Trophoblast cell (in vitro differentiated cells and primary cell): ENCODE measurements at regions not wholly inside any gene's neighbourhood (a gene's known extent, or its start where the extent isn't known, plus 50 kb on each side); places are given as distances from the start of the nearest gene placed in this dataset.

ENCODE experiments used
- DNase-seq, 2 donors: peaks; one replicate each; pipeline ENCODE4 v3.0.0-alpha.2; 2016
- H2AFZ ChIP-seq: 2 replicates; pipeline ENCODE4 v1.6.1; 2013; ENCODE audit warnings: low read length, moderate library complexity, mild to moderate bottlenecking; ENCODE audit not compliant: insufficient read depth, poor library complexity
- H2AK5ac ChIP-seq: 2 replicates; pipeline ENCODE4 v1.6.1; 2013; ENCODE audit warnings: mild to moderate bottlenecking, low read length
- H2BK120ac ChIP-seq: 2 replicates; pipeline ENCODE4 v1.6.1; 2013; ENCODE audit warnings: low read length, mild to moderate bottlenecking, moderate library complexity; ENCODE audit not compliant: insufficient read depth, poor library complexity
- H2BK12ac ChIP-seq: 2 replicates; pipeline ENCODE4 v1.6.1; 2013; ENCODE audit warnings: mild to moderate bottlenecking, low read length, moderate library complexity
- H2BK5ac ChIP-seq: 2 replicates; pipeline ENCODE4 v1.6.1; 2013; ENCODE audit warnings: low read length, low read depth, moderate library complexity, mild to moderate bottlenecking; ENCODE audit not compliant: poor library complexity
- H3K14ac ChIP-seq: 2 replicates; pipeline ENCODE4 v1.6.1; 2013; ENCODE audit warnings: mild to moderate bottlenecking, low read length
- H3K18ac ChIP-seq: 2 replicates; pipeline ENCODE4 v1.6.1; 2013; ENCODE audit warnings: mild to moderate bottlenecking, low read length
- H3K23ac ChIP-seq: 2 replicates; pipeline ENCODE4 v1.6.1; 2013; ENCODE audit warnings: low read length
- H3K27ac ChIP-seq: 2 replicates; pipeline ENCODE4 v1.5.1; 2013; ENCODE audit warnings: low read depth, mild to moderate bottlenecking, inconsistent platforms, low read length, moderate library complexity
- H3K27me3 ChIP-seq: 2 replicates; pipeline ENCODE4 v1.6.1; 2013; ENCODE audit warnings: inconsistent platforms, mild to moderate bottlenecking, low read length, moderate library complexity; ENCODE audit not compliant: insufficient read depth
- H3K36me3 ChIP-seq, 2 experiments: 1 replicate in 1 of 2; 2 replicates in 1 of 2; pipeline ENCODE4 v1.6.1; 2013; ENCODE audit warnings: low read length in 2 of 2, mild to moderate bottlenecking in 2 of 2, moderate library complexity in 1 of 2; ENCODE audit not compliant: insufficient read depth in 2 of 2, control insufficient read depth in 1 of 2
- H3K4ac ChIP-seq: 2 replicates; pipeline ENCODE4 v1.6.1; 2013; ENCODE audit warnings: low read depth, mild to moderate bottlenecking, low read length, moderate library complexity
- H3K4me1 ChIP-seq, 2 experiments: 1 replicate in 1 of 2; 2 replicates in 1 of 2; pipeline ENCODE4 v1.6.1; 2013; ENCODE audit warnings: low read length in 2 of 2, mild to moderate bottlenecking in 2 of 2, moderate library complexity in 1 of 2; ENCODE audit not compliant: insufficient read depth in 2 of 2, control insufficient read depth in 1 of 2
- H3K4me2 ChIP-seq: 2 replicates; pipeline ENCODE4 v1.6.1; 2013; ENCODE audit warnings: inconsistent platforms, mild to moderate bottlenecking, low read length, moderate library complexity
- H3K4me3 ChIP-seq: 2 replicates; pipeline ENCODE4 v1.5.1; 2013; ENCODE audit warnings: mild to moderate bottlenecking, low read depth, low read length, inconsistent platforms
- H3K79me1 ChIP-seq: one replicate; pipeline ENCODE4 v1.6.1; 2013; ENCODE audit warnings: low read length
- H3K79me2 ChIP-seq: 2 replicates; pipeline ENCODE4 v1.6.1; 2013; ENCODE audit warnings: low read length, mild to moderate bottlenecking; ENCODE audit not compliant: control insufficient read depth, insufficient read depth, poor library complexity
- H3K9ac ChIP-seq: 2 replicates; pipeline ENCODE4 v1.6.1; 2013; ENCODE audit warnings: mild to moderate bottlenecking, low read length
- H3K9me3 ChIP-seq: 2 replicates; pipeline ENCODE4 v1.6.1; 2013; ENCODE audit warnings: low read depth, mild to moderate bottlenecking, control low read depth, inconsistent platforms, low read length; ENCODE audit not compliant: insufficient read depth
- H4K12ac ChIP-seq: 2 replicates; pipeline ENCODE4 v1.6.1; 2013; ENCODE audit warnings: low read depth, mild to moderate bottlenecking, low read length, moderate library complexity
- H4K8ac ChIP-seq: 2 replicates; pipeline ENCODE4 v1.6.1; 2013; ENCODE audit warnings: low read depth, mild to moderate bottlenecking, low read length, moderate library complexity
- H4K91ac ChIP-seq: one replicate; pipeline ENCODE4 v1.6.1; 2013; ENCODE audit warnings: low read depth, mild to moderate bottlenecking, low read length, moderate library complexity
- whole genome bisulfite sequencing: extraction: QIAGEN DNeasy Blood & Tissue Kit; methylation state at CpG from one replicate; pipeline ENCODE4 v1.1.7; 2013; ENCODE audit warnings: missing lambda C conversion rate; ENCODE audit not compliant: insufficient read length, insufficient coverage; ENCODE audit errors: extremely low coverage; 5-methylcytosine and 5-hydroxymethylcytosine counted together

DNA sequence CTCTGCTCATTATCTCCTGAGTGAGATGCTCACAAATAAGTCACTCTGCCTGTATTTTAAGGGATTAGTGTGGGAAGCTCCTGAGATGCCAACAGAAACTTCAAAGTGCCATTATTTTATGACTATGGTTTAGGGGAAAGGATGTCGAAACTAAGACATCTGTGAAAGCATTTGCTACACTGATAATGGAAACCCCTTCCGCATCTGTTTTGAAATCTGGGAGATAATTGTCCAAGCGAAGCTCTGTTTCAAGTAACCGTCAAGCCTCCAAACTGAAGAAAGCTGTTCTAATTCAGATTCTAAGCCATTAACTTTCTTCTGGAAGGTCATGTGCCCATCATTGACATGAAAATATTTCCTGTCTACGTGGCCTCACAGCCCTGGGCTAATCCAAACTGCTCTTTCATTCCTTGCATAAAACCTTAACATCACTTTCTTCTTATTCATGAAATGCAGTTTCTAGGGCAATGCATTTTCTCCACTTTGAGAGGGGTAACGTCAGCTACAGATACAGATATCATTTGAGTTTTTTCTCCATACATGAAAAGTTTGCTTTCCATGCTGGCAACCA, 932.0 kb downstream of the C6orf118 start:
- DNase-seq = no peak
- H3K4ac ChIP-seq = no peak overlapping the region
- no peaks in the 10 kb centered on the region for H3K9me3 ChIP-seq
- H4K8ac ChIP-seq = no peak overlapping the region
- H3K79me2 ChIP-seq = no peaks in the 10 kb centered on the region
- no peaks in the 10 kb centered on the region for H3K36me3 ChIP-seq
- no peak overlapping the region for H4K91ac ChIP-seq
- no peak overlapping the region for H3K18ac ChIP-seq
- no peak overlapping the region for H2AFZ ChIP-seq
- H3K14ac ChIP-seq = no peak overlapping the region
- WGBS = no CpG with 5 or more reads among the region's 6 CpGs
- no peak overlapping the region for H2AK5ac ChIP-seq
- H3K27ac ChIP-seq = no peak overlapping the region
- H3K23ac ChIP-seq = no peak overlapping the region
- no peak overlapping the region for H2BK120ac ChIP-seq
- no peak overlapping the region for H2BK5ac ChIP-seq
- H3K9ac ChIP-seq = no peak overlapping the region
- no peak overlapping the region for H3K4me2 ChIP-seq
- no peaks in the 10 kb centered on the region for H3K27me3 ChIP-seq
- H3K4me3 ChIP-seq = no peak overlapping the region
- no peak overlapping the region for H4K12ac ChIP-seq
- H3K79me1 ChIP-seq = no peaks in the 10 kb centered on the region
- H3K4me1 ChIP-seq = no peaks in the 10 kb centered on the region
- no peak overlapping the region for H2BK12ac ChIP-seq

DNA sequence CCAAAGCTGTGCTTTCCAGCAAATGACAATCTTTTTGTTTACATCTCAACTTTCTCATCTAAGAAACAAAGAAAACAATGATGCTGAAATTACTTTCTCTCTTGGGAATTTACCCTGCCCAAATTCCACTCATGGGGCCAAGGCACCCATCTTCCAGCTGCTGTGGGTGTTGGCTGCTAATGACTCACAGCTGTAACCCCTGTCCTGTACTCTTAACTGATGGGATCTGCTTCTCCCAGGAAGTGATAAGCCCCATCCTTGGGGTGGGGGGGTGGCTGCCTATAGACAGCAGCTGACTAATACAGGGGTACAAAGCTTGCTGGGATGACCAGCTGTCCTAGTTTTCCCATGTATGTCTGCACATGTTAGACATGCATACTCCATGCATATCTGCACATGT, 938.6 kb downstream of the C6orf118 start:
- Histone ChIP-seq H3K4me3 (no peak overlapping the region), H3K27me3 (no peaks in the 10 kb centered on the region), H3K79me1 (no peaks in the 10 kb centered on the region), H3K18ac (no peak overlapping the region), H4K8ac (no peak overlapping the region), H3K36me3 (no peaks in the 10 kb centered on the region), H3K27ac (no peak overlapping the region), H4K91ac (no peak overlapping the region), H2AK5ac (no peak overlapping the region), H4K12ac (no peak overlapping the region), H3K23ac (no peak overlapping the region), H3K9ac (no peak overlapping the region), H3K4me2 (no peak overlapping the region), H3K4me1 (no peaks in the 10 kb centered on the region), H2BK120ac (no peak overlapping the region), H3K14ac (no peak overlapping the region), H2BK5ac (no peak overlapping the region), H3K4ac (no peak overlapping the region), H3K79me2 (no peaks in the 10 kb centered on the region), H3K9me3 (no peaks in the 10 kb centered on the region), H2AFZ (no peak overlapping the region), H2BK12ac (no peak overlapping the region)
- DNase-seq = no peak

DNA sequence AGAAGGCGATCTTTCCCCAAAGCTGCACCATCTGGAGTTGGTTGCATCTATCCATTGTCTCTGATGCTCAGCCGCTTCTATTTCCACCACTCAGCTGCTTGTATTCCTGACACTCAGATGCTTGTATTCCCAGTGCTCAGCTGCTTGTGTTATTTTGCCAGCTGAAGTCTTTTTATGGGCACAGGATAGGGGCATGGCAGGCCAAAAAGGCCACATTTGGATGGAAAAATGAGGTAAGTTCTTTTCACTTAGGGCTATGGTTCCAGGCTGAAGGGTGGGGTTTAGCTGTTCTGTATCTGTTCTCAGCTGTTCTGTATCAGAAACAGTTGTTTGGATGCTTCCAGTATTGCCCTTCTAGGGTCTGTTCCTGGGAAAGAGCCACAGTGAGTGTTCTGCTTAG, 944.9 kb downstream of the QKI start:
- no CpG with 5 or more reads among the region's 2 CpGs for WGBS
- no peaks in the 10 kb centered on the region for H3K27me3 ChIP-seq

DNA sequence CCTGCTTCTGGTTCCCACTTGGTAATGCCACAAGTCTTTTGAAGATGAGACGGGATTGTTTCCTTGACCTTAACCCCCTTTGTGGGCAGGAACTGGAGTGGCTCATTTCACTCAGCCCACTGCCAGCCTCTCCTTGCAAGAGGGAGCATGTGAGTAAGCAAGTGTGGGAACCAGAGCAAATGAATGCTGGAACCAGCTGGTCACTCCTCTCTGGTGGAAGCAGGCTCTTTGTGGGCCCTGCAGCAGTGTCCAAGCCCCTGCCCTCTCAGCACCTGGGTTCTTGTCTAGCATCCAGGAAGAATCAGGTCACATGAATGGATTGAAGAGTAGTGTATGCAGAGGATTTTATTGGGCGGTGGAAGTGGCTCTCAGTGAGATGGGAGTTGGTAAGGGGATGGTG, 944.5 kb downstream of the QKI start:
- Histone ChIP-seq H2BK5ac (no peak overlapping the region), H3K23ac (no peak overlapping the region), H3K9me3 (no peaks in the 10 kb centered on the region), H3K27ac (no peak overlapping the region), H3K79me1 (no peaks in the 10 kb centered on the region), H2BK120ac (no peak overlapping the region), H3K4ac (no peak overlapping the region), H2BK12ac (no peak overlapping the region), H3K79me2 (no peaks in the 10 kb centered on the region), H4K91ac (no peak overlapping the region), H3K18ac (no peak overlapping the region), H3K14ac (no peak overlapping the region), H3K36me3 (no peaks in the 10 kb centered on the region), H4K8ac (no peak overlapping the region), H2AFZ (no peak overlapping the region), H3K4me3 (no peak overlapping the region), H2AK5ac (no peak overlapping the region), H3K9ac (no peak overlapping the region), H3K27me3 (no peaks in the 10 kb centered on the region), H3K4me2 (no peak overlapping the region), H3K4me1 (no peaks in the 10 kb centered on the region), H4K12ac (no peak overlapping the region)
- DNase-seq = no peak
- WGBS = no CpG with 5 or more reads among the region's 2 CpGs

More for the DNA sequence above, 944.9 kb downstream of the QKI start:
- Histone ChIP-seq H3K27ac (no peak overlapping the region), H2AK5ac (no peak overlapping the region), H3K79me2 (no peaks in the 10 kb centered on the region), H3K36me3 (no peaks in the 10 kb centered on the region), H3K14ac (no peak overlapping the region), H3K9me3 (no peaks in the 10 kb centered on the region), H3K4me2 (no peak overlapping the region), H3K4me3 (no peak overlapping the region), H2BK120ac (no peak overlapping the region), H4K8ac (no peak overlapping the region), H2BK12ac (no peak overlapping the region), H4K91ac (no peak overlapping the region), H2BK5ac (no peak overlapping the region), H3K4ac (no peak overlapping the region), H3K23ac (no peak overlapping the region), H4K12ac (no peak overlapping the region), H3K4me1 (no peaks in the 10 kb centered on the region), H3K79me1 (no peaks in the 10 kb centered on the region), H3K9ac (no peak overlapping the region), H2AFZ (no peak overlapping the region), H3K18ac (no peak overlapping the region)
- DNase-seq = no peak
